ENCODE measurements at regions not wholly inside any gene's neighbourhood (a gene's known extent, or its start where the extent isn't known, plus 50 kb on each side); places are given as distances from the start of the nearest gene placed in this dataset.
"Not testable (repeated sequence)": the region's sequence is repeated elsewhere in the genome, so short reads cannot be mapped to it uniquely, and the experiment has no call there.

DNA sequence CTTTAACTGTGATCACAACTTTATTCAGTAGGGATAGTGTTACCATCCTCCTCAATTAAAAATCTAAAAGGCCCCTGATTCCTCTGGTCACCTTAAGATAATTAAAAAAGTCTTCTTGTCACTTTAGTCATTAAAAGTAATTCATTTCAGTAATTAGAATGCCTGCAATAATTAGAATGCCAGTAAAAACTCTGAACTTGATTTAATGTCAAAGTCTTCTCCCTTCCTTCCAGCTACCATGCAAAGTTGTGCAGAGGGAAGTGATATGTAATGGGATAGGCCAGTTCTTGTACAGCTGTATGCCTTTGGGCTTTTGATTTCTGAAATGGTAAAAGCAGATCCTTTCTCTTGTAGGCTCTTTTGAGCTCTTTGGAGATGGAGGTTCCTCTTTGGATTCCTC, 417.2 kb downstream of the ADAM29 start:
- in situ Hi-C loops (cut with MboI; ENCODE audit: low sequenced_read_pairs, unreplicated experiment), result no loop called here
- TF ChIP-seq, protein P1, sequence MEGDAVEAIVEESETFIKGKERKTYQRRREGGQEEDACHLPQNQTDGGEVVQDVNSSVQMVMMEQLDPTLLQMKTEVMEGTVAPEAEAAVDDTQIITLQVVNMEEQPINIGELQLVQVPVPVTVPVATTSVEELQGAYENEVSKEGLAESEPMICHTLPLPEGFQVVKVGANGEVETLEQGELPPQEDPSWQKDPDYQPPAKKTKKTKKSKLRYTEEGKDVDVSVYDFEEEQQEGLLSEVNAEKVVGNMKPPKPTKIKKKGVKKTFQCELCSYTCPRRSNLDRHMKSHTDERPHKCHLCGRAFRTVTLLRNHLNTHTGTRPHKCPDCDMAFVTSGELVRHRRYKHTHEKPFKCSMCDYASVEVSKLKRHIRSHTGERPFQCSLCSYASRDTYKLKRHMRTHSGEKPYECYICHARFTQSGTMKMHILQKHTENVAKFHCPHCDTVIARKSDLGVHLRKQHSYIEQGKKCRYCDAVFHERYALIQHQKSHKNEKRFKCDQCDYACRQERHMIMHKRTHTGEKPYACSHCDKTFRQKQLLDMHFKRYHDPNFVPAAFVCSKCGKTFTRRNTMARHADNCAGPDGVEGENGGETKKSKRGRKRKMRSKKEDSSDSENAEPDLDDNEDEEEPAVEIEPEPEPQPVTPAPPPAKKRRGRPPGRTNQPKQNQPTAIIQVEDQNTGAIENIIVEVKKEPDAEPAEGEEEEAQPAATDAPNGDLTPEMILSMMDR (IDR thresholded peaks at IDR 0.05; ENCODE audit: borderline replicate concordance, control extremely low read depth, extremely low read depth, insufficient read depth, missing control alignments), result no peak
- no peak for DNase-seq (ENCODE audit: low spot score)

DNA sequence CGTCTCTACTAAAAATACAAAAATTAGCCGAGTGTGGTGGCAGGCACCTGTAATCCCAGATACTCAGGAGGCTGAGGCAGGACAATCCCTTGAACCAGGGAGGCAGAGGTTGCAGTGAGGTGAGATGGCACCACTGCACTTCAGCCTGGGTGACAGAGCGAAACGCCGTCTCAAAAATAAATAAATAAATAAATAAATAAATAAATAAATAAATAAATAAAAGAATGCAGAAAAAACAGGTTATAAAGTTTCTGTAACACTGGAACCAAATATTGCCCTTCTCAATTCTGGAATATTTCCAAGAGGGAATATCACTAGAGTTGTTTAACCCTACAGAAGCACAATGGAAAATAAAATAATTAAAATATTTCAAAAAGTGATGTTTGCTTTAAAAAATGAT, 418.4 kb downstream of the ADAM29 start:
- in situ Hi-C loops (cut with MboI; ENCODE audit: low sequenced_read_pairs, unreplicated experiment); DNase-seq (ENCODE audit: low spot score): not testable (repeated sequence)

DNA sequence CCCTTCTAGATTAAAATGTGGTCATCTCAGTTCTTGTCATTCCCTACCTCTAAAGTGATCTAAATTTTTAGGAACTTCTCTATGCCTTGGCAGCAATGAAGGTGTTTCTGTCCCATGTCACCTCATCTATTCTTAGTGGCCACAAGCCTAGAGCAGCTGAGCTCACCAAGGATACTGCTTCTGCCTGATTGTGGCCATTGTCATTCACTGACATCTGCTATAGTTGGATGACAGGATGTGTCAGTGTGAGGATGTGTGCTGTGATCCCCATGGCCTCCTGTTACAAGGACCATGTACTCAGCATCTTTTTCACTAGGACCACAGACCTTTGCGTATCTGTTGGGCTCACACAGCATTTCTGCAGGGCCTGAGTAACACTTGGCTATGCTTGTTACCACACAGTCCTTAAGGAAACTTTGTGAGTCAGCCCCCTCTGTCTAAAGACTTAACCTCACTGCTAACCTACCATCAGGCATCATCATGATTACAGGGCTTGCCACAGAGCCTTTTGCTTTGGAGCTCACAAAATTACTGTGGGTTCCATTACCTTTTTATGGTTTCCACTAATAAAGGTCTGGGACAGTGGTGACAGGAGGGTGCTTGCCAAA, 421.0 kb downstream of the ADAM29 start:
- in situ Hi-C loops (cut with MboI; ENCODE audit: low sequenced_read_pairs, unreplicated experiment), result no loop called here

DNA sequence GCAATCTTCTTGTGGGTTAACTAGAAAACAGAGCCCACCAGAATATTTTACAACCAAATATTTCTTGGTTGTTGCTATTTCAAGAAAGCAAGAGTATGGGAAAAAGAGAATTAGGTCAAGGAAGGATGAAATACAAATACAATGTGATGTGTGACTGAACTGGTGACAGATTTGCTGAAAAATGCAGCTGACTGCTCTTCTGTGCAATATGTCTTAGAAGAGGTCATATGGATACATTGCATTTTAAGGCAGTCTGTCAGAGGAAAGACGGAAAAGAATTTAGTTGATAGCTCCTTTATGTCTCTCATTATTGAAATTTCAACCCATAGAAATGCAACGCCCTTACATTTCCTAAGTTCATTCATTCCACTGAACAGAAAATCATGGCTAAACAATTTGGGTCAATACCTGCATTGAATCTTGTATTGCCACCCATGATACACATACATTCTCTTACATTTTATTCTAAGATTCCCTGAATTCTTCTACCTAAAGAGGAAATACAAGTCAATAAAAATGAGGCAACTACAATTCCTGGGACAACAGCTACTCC, 423.1 kb downstream of the ADAM29 start:
- TF ChIP-seq, protein P1 (IDR thresholded peaks at IDR 0.05; ENCODE audit: borderline replicate concordance, control extremely low read depth, extremely low read depth, insufficient read depth, missing control alignments), result no peak
- in situ Hi-C loops (cut with MboI; ENCODE audit: low sequenced_read_pairs, unreplicated experiment), result no loop called here
- no peak for DNase-seq (ENCODE audit: low spot score)

More for the DNA sequence above, 421.0 kb downstream of the ADAM29 start:
- TF ChIP-seq, protein P1 (IDR thresholded peaks at IDR 0.05; ENCODE audit: borderline replicate concordance, control extremely low read depth, extremely low read depth, insufficient read depth, missing control alignments), result no peak
- no peak for DNase-seq (ENCODE audit: low spot score)

DNA sequence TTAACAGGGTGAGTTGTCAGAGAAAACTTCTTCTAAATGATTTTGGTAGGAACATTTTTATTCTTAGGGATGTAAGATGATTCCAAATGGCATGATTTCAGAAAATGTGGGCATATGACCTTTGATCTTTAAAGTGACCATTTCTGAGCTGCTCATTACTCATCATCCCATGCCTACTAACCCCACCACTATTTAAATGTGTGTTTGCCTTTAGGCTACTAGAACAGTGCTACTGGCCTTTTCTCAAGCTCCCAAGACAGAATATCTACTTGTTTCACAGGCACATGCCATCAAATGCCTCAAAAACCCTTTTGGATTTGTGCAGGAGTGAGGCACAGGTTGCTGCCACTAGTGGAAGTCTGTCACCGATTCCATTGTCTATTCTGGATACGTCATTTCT, 428.2 kb downstream of the ADAM29 start:
- no peak for DNase-seq (ENCODE audit: low spot score)
- in situ Hi-C loops (cut with MboI; ENCODE audit: low sequenced_read_pairs, unreplicated experiment), result no loop called here
- TF ChIP-seq, protein P1 (IDR thresholded peaks at IDR 0.05; ENCODE audit: borderline replicate concordance, control extremely low read depth, extremely low read depth, insufficient read depth, missing control alignments), result no peak

DNA sequence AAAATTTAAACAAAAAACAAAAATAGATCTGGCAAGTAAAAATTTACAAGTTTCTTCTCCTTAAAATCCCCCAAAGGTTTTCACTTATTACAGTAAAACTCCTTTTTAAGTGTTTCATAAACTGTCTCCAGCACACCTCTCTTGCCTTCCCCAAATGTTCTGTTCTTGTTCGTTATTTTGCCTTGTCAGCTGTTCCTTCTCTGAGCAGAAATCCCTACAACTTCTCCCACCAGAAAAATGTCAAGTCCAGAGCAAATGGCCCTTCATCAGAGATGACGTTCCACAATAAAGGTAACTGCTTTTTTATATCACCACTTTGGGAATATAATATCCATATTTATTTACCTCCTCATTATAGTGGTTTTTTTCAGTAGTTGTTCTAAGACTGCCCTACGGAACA, 432.1 kb downstream of the ADAM29 start:
- TF ChIP-seq, protein P1 (IDR thresholded peaks at IDR 0.05; ENCODE audit: borderline replicate concordance, control extremely low read depth, extremely low read depth, insufficient read depth, missing control alignments), result no peak
- no peak for DNase-seq (ENCODE audit: low spot score)
- in situ Hi-C loops (cut with MboI; ENCODE audit: low sequenced_read_pairs, unreplicated experiment), result no loop called here

DNA sequence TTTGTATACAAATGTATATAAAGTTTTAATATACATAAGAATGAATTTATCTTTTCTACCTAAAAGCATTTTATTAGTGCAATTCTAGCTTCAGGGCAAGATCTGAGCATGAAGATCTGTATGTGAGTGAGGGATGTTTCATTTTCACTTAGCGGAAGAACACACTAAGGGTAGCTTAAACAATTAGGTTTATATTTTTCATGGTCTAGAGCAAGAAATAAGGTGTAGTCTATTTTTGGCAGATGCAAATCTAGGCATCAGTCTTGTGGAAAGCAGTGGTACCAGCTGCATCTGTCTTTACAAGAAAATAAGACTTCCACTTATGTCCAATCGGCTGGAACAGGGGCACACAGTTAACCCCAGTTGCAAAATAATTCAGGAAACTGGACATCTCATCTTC, 433.3 kb downstream of the ADAM29 start:
- TF ChIP-seq, protein P1 (IDR thresholded peaks at IDR 0.05; ENCODE audit: borderline replicate concordance, control extremely low read depth, extremely low read depth, insufficient read depth, missing control alignments), result no peak
- DNase-seq (ENCODE audit: low spot score), result no peak
- in situ Hi-C loops (cut with MboI; ENCODE audit: low sequenced_read_pairs, unreplicated experiment), result no loop called here
